ENCODE measurements at regions not wholly inside any gene's neighbourhood (a gene's known extent, or its start where the extent isn't known, plus 50 kb on each side); places are given as distances from the start of the nearest gene placed in this dataset.

GRCh38 chr6:141624301-141624700 lies 508.4 kb upstream of the GJE1 start:
- TF ChIP-seq CTCF (IDR thresholded peaks at IDR 0.05; ENCODE audit: low read length) (no peak), EZH2 (IDR thresholded peaks at IDR 0.05; ENCODE audit: borderline replicate concordance, low read length) (no peak)
